Esophagus squamous epithelium (tissue), 4 donors: ENCODE measurements at regions not wholly inside any gene's neighbourhood (a gene's known extent, or its start where the extent isn't known, plus 50 kb on each side); places are given as distances from the start of the nearest gene placed in this dataset.

Experiments
- CTCF ChIP-seq, 6 experiments: fragments of 450-650 bp in 4 of 6; fragments of 200-600 bp in 2 of 6; sonication (generic) in 2 of 6; IDR thresholded peaks; one replicate each; pipeline ENCODE4 v1.5.1; 2016 to 2019; ENCODE audit warnings: antibody characterized with exemption in 6 of 6, mild to moderate bottlenecking in 4 of 6, moderate library complexity in 4 of 6
- POLR2A ChIP-seq, 4 donors: fragments of 450-650 bp; IDR thresholded peaks; one replicate each; pipeline ENCODE4 v1.6.1; 2017; ENCODE audit warnings: antibody characterized with exemption in 4 of 4, mild to moderate bottlenecking in 4 of 4, moderate library complexity in 3 of 4

GRCh38 chr12:84305144-84305543 is 607.5 kb downstream of the SLC6A15 start:
- TF ChIP-seq CTCF (IDR thresholded peaks at IDR 0.05): no peak
- TF ChIP-seq POLR2A (IDR thresholded peaks at IDR 0.05): no peak
